HG03432 (cell line): ENCODE measurements at regions not wholly inside any gene's neighbourhood (a gene's known extent, or its start where the extent isn't known, plus 50 kb on each side); places are given as distances from the start of the nearest gene placed in this dataset.
"Not testable (repeated sequence)": the region's sequence is repeated elsewhere in the genome, so short reads cannot be mapped to it uniquely, and the experiment has no call there.

Source experiments
- ATAC-seq: cut with Tn5 transposase; IDR thresholded peaks from one replicate; pipeline ENCODE4 v1.9.1; 2021; ENCODE audit warnings: mild to moderate bottlenecking, moderate library complexity; ENCODE audit not compliant: unreplicated experiment

GRCh38 chr12:38477340-38478090, 160.9 kb downstream of the ALG10B start:
- no peak for ATAC-seq

GRCh38 chr12:38480594-38480993, 164.0 kb downstream of the ALG10B start:
- no peak for ATAC-seq

GRCh38 chr12:38484821-38485449, 168.4 kb downstream of the ALG10B start:
- no peak for ATAC-seq

DNA sequence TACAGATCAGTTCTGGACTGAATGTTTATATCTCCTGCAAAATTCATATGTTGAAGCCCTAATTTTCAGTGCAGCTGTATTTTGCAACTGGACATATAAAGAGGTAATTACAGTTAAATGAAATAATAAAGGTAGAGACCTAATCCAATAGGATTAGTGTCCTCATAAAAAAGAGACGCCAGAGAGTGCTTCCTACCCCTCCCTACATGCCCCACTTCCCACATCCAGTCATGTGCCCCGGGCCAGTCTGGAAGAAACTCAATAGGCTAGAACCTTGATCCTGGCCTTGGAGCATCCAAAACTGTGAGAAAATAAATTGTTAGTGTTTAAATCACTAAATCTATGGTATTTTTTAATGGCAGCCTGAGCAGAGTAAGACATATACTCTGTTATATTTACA, 172.3 kb downstream of the ALG10B start:
- no peak for ATAC-seq

DNA sequence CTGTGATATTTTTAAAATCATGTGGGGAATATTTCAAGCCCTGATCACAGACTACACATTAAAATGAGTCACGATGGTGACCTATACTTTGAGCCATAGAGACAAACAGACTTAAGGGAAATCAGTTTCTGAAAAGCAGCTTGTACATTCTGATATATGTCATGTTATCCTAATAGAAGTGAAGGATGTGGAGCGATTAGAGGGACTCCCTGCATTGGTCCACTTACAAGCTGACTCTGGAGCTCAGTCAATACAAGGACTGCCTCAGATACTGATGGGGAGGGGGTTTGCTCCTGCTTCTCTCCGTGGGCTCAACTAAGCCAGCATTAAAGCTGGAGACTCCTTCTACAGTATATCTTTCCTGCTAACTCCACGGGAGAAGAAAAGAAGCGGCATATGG, 173.5 kb downstream of the ALG10B start:
- ATAC-seq, result no peak

DNA sequence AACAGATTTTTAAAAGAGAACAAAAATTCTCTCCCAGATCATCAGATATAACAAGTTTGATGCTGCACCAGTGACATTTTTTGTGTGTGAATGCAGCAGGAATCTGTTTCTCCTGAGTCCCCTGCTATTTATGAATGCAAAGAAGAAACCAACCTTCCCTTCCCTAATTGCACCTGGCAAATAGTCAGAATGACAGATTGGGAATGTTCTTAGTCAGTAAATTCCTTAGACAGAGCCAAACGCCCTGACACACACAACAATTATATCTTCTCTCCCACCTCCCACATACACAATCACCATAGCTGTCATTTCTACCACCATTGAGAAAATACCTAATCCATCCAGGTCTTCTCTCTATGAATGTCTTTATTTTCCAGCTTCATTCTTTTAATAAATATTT, 174.4 kb downstream of the ALG10B start:
- ATAC-seq, result no peak

DNA sequence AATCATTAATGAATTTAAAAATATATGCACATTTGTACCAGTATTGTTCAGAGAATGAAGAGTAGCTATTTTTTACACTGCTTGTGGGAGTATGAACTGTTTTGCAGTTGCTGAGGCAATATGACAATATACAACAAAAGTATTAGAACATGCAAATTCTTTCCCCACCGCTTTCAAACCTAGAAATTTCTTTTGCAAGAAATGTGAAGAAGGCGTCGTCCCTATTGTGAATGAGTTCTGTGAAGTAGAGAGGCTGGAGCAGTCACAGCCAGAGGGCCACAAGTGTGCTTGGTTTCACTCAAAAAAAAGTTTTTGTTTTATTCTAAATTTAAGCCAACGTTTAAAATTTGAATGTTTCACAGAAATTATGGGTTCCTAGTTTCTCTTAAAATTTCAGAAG, 184.9 kb downstream of the ALG10B start:
- ATAC-seq, result no peak

DNA sequence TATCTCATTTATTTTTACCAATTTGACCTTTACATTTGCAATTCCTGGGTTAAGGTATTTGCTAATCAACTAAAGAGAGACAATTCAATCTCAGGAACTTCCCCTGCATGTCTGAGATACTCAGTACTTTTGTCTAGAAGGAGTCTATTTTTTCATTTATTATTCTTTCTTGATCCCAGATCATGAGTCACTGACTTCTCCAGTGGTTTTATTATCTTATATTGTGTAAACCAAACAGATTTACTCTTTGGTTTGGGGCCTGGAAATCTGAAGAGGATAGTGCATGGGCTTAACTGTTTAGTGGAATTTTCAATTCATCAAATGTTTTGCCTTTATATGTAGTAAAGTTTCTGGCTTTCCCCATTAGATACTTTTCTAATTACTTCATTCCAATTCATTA, 185.4 kb downstream of the ALG10B start:
- no peak for ATAC-seq

GRCh38 chr12:38502415-38502814, 185.8 kb downstream of the ALG10B start:
- ATAC-seq, result no peak

- ATAC-seq, result no peak
Observed at GRCh38 chr12:38507839-38508238, 191.3 kb downstream of the ALG10B start.

- no peak for ATAC-seq
Observed at GRCh38 chr12:38508246-38508645, 191.7 kb downstream of the ALG10B start.

DNA sequence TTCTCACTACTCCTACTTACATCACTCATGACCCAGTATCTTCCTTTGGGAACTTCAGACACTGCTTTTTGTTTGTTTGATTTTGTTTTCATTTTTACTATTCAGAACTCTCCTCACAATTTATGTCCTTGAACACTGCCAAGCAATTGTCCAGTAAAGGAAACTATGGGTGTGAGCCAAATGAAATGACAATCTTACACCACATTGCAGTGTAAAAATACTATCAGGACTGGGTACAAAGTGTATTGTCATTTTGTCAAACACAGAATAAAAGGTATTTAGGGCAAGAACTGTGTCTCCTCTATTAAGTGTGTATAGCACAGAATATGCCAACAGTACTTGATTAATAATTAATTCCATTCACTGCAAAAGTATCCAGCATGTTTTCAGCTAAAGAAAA, 199.3 kb downstream of the ALG10B start:
- no peak for ATAC-seq

GRCh38 chr12:38516418-38516817, 199.8 kb downstream of the ALG10B start:
- ATAC-seq, result no peak

DNA sequence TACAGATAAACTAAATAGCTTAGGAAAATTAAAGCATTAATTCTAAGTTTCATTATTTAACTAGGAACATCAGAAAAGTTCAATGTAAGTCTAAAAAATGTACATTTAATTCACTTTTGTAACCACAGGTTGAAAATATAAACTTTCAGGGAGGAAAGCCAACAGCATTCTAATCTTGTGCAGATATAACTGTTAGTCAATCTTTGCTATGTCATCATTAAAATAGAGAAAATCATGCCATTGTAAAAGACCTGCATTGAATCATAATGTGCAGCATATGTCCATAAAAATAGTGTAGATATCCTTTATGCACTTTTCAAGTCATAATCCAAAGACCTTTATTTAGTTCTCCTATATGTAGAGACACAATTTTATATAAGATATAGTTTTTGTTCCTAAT, 207.3 kb downstream of the ALG10B start:
- ATAC-seq, result no peak

DNA sequence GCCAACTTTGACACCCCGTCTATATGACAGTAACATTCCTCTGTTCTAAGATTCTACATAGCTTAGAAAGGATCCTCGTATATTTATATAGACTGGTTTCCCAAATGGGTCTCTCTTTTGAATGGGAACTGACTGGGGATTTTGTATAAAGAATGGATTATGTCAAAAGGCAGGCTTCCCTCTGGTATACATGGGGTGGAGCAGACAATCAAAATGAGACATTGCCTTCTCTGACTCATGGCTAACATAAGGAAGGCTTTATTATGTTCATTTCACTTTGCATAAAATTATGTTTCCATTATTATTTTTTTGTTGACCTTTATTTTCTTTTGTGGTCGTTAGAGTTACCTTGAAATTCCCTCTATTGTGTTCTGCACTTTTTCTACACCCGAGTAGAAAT, 211.1 kb downstream of the ALG10B start:
- ATAC-seq, result no peak

DNA sequence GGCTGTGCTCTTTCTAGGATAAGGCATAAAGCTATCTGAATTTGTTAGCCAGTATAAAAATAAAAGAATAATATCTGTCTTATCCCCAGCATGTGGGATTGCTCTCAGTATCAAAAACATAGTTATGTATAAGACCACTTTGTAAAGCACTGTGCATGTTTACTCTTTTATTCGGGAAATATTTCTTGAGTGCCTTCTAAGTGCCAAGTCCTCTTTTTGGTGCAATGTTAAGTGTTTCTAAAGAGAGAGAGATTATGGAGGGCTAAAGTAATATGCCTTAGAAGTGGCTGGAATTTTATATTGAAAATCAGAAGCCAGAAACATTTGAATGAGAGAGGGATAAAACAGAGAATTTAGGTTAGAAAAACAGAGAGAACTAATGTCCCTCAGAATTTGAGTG, 212.0 kb downstream of the ALG10B start:
- no peak for ATAC-seq

DNA sequence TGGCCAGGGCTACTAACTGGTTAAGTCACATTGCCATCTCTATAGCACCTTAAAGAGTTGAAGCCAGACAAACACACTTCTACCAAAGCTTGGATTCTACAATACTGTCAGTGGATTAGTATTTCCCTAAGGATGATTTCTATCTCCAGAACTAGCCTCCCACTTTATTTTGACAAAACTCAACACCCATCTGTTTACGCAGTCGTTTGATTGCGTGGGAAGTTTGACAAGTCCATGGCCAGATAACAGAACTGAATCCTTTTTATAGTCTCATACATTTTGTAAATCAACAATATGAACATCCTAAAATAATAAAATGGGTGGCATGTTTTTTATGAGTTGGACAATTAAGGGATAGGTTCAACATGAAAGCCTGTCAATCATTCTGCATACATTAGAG, 212.7 kb downstream of the ALG10B start:
- not testable (repeated sequence) for ATAC-seq

GRCh38 chr12:38538319-38538718, 221.7 kb downstream of the ALG10B start:
- no peak for ATAC-seq

DNA sequence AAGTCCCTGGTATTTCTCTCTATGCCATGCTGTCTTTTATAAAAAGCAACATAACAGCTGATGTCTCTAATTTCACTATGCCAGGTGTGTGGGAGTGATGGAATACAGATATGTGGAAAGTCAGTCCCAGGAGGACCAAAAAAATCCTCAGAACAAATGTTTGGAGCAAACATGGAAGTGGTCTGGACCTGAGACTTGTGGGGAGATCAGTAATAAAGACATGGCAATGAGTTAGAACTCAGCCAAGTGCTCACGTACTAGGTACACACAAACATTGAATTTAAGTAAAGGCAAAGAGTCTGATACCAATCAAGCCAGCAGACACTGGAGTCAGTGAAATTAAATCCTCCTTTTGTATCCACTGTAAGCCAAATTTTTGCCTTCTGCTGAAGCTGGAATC, 223.6 kb downstream of the ALG10B start:
- ATAC-seq, result no peak

GRCh38 chr12:38541849-38542248, 225.3 kb downstream of the ALG10B start:
- no peak for ATAC-seq

DNA sequence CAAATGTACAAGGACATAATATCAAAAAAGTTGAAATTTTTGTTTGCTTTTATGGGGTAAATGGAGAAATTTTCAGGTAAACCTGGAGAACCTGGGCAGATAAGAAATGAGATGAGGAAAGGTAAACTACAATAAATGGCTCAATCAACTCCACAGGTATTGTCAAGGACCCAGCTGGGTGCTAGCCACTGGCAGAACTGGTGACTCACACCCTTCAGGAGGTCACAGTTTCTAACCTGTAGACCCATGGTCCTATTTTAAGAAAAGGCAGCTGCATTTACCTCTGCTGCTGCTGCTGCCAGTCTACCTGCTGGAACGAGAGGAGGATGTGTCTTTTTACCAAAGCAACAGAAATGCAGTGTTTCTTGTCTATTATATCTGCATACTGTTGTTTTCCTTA, 226.6 kb downstream of the ALG10B start:
- ATAC-seq, result no peak

DNA sequence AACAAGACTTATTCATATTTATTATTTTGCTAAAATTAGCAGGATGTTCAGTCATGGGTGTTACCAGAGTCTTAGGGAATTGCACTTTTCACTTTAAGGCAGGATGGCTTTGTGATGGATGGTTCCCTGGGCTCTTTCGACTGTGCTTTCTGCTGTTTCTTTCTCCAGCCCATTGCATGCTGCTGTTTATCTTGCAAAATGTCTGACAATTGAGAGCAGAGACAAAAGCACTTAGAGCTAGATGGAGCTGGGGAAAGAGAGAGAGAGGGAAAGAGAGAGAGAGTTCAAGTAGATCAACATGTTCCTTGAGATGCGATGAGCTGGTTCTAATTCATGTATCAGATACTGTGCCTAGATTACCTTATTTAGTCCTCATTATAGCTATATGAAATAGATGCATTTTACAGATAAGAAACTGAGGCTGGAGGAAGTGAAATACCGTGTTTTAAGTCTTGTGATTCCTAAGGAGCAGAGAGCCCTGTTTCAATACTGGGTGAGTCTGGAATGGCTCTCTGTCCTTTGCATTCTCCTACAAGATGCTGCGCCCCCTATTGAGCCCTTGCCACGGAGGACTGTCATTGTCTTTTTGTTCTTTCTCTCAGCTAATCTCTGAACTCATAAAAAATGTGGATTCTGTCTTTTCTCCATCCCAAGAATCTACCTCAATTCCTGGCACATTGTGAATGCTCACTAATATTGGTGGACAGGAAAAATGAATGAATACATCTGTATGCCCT, 227.9 kb downstream of the ALG10B start:
- ATAC-seq, result no peak
